GM23248 (cell line): ENCODE measurements at regions not wholly inside any gene's neighbourhood (a gene's known extent, or its start where the extent isn't known, plus 50 kb on each side); places are given as distances from the start of the nearest gene placed in this dataset.

Source experiments
- DNase-seq: peaks from one replicate; pipeline ENCODE4 v3.0.0-alpha.2; 2015
- H2AFZ ChIP-seq: fragments of 200-600 bp; sonication (generic); 2 replicates; pipeline ENCODE4 v1.6.1; 2016; ENCODE audit warnings: antibody characterized with exemption
- H3F3A ChIP-seq: fragments of 200-600 bp; sonication (generic); 2 replicates; pipeline ENCODE4 v1.6.1; 2016; ENCODE audit warnings: mild to moderate bottlenecking, antibody characterized with exemption, mixed run types; ENCODE audit not compliant: insufficient read depth
- H3K27ac ChIP-seq: fragments of 200-600 bp; sonication (generic); 2 replicates; pipeline ENCODE4 v1.5.1; 2016; ENCODE audit warnings: mild to moderate bottlenecking
- H3K27me3 ChIP-seq: fragments of 200-600 bp; sonication (generic); replicated peaks from 2 replicates; pipeline ENCODE4 v1.6.1; 2016; ENCODE audit warnings: mild to moderate bottlenecking; ENCODE audit not compliant: insufficient read depth
- H3K36me3 ChIP-seq: fragments of 200-600 bp; sonication (generic); 2 replicates; pipeline ENCODE4 v1.6.1; 2016; ENCODE audit warnings: low read depth, mild to moderate bottlenecking
- H3K4me1 ChIP-seq: fragments of 200-600 bp; sonication (generic); 2 replicates; pipeline ENCODE4 v1.6.1; 2016; ENCODE audit warnings: mild to moderate bottlenecking; ENCODE audit not compliant: insufficient read depth
- H3K4me2 ChIP-seq: fragments of 200-600 bp; sonication (generic); one replicate; pipeline ENCODE4 v1.6.1; 2016; ENCODE audit warnings: mild to moderate bottlenecking; ENCODE audit not compliant: unreplicated experiment
- H3K4me3 ChIP-seq: fragments of 200-600 bp; sonication (generic); 2 replicates; pipeline ENCODE4 v1.5.1; 2016; ENCODE audit warnings: mild to moderate bottlenecking
- H3K79me2 ChIP-seq: fragments of 200-600 bp; sonication (generic); 2 replicates; pipeline ENCODE4 v1.6.1; 2016; ENCODE audit warnings: mild to moderate bottlenecking; ENCODE audit not compliant: insufficient read depth
- H3K9ac ChIP-seq: fragments of 200-600 bp; sonication (generic); 2 replicates; pipeline ENCODE4 v1.6.1; 2016; ENCODE audit warnings: mild to moderate bottlenecking
- H3K9me2 ChIP-seq: fragments of 200-600 bp; sonication (generic); 2 replicates; pipeline ENCODE4 v1.6.1; 2016; ENCODE audit warnings: mixed run types, mild to moderate bottlenecking, moderate library complexity; ENCODE audit not compliant: insufficient read depth
- H3K9me3 ChIP-seq: fragments of 200-600 bp; sonication (generic); one replicate; pipeline ENCODE4 v1.6.1; 2017; ENCODE audit warnings: low read depth
- H4K20me1 ChIP-seq: fragments of 200-600 bp; sonication (generic); 2 replicates; pipeline ENCODE4 v1.6.0; 2016; ENCODE audit not compliant: insufficient read depth
- EZH2 ChIP-seq: fragments of 200-600 bp; sonication (generic); IDR thresholded peaks from 2 replicates; pipeline ENCODE4 v1.6.1; 2018; ENCODE audit warnings: antibody characterized with exemption, mild to moderate bottlenecking; ENCODE audit not compliant: insufficient read depth, poor library complexity, severe bottlenecking
- EZH2phosphoT487 ChIP-seq: fragments of 200-600 bp; sonication (generic); IDR thresholded peaks from 2 replicates; pipeline ENCODE4 v1.6.1; 2018; ENCODE audit warnings: antibody characterized with exemption, moderate library complexity, mild to moderate bottlenecking, low read depth; ENCODE audit not compliant: insufficient read depth
- WGBS, 2 experiments: methylation state at CpG; one replicate each; pipeline ENCODE4 v1.1.6; 2015 to 2017; ENCODE audit warnings: low lambda C conversion rate in 2 of 2, low coverage in 1 of 2; ENCODE audit errors: missing lambda C conversion rate in 2 of 2; 5-methylcytosine and 5-hydroxymethylcytosine counted together
- in situ Hi-C: fragments of 300-500 bp; cut with MboI; formaldehyde crosslinking; loops from 2 replicates; pipeline ENCODE4 v1.15.0; 2020

DNA sequence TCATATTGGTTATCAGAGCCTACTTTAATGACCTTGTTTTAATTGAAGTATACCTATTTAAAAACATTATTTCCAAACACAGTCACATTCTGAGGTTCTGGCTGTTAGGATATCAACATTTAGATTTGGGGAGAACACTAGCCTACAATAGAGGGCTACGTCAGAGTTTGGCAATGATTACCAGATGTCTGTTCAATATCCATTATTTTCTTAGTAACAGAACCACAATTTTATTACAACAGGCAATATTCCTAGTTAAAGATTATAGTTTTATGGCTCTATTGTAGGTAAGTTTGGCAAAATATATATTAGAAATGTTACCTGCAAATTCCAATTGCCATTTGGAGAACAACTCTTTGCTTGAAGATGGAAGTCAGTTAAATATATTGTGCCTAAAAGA lies 1163.1 kb upstream of the MIR17HG start:
- Histone ChIP-seq H3K79me2 (no peaks in the 10 kb centered on the region), H3F3A (no peaks in the 10 kb centered on the region), H3K4me2 (no peak overlapping the region), H3K27ac (no peak overlapping the region), H2AFZ (no peak overlapping the region), H3K9me2 (no peaks in the 10 kb centered on the region), H3K36me3 (no peaks in the 10 kb centered on the region), H3K4me3 (no peak overlapping the region), H3K27me3 (no peaks in the 10 kb centered on the region), H3K9ac (no peak overlapping the region), H3K4me1 (no peaks in the 10 kb centered on the region), H3K9me3 (no peaks in the 10 kb centered on the region), H4K20me1 (no peaks in the 10 kb centered on the region)
- TF ChIP-seq EZH2phosphoT487 (no peak), EZH2 (no peak)
- no peak for DNase-seq
- WGBS, 2 experiments, result 51 to 57% methylated on average over 1 of the region's 1 CpG
- in situ Hi-C loops, result no loop called here

DNA sequence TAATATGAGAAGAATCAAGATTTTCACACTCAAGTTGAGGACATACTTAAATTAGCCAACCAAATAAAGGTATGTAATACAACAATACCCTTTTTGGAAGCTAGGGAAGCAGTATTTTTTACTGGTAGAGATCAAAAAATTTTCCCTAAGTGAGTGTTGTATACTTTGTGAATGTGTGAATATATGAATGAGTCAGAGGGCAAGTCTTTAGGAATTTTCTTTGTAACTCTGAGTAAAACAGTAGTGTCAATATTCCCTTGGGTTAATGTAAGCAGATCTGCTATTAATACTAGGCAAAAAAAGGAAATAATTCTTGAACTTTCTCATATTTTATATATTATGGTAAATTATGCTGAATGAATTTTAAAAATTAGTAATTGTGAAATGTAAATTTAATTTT lies 1161.8 kb upstream of the MIR17HG start:
- Histone ChIP-seq H3K4me2 (no peak overlapping the region), H3K4me3 (no peak overlapping the region), H4K20me1 (no peaks in the 10 kb centered on the region), H2AFZ (no peak overlapping the region), H3K9ac (no peak overlapping the region), H3K4me1 (no peaks in the 10 kb centered on the region), H3K27ac (no peak overlapping the region), H3K9me3 (no peaks in the 10 kb centered on the region), H3F3A (no peaks in the 10 kb centered on the region), H3K27me3 (no peaks in the 10 kb centered on the region), H3K79me2 (no peaks in the 10 kb centered on the region), H3K36me3 (no peaks in the 10 kb centered on the region), H3K9me2 (no peaks in the 10 kb centered on the region)
- in situ Hi-C loops, result no loop called here
- peak; percentile 28 for DNase-seq
- TF ChIP-seq EZH2, result no peak
- no peak for TF ChIP-seq EZH2phosphoT487

DNA sequence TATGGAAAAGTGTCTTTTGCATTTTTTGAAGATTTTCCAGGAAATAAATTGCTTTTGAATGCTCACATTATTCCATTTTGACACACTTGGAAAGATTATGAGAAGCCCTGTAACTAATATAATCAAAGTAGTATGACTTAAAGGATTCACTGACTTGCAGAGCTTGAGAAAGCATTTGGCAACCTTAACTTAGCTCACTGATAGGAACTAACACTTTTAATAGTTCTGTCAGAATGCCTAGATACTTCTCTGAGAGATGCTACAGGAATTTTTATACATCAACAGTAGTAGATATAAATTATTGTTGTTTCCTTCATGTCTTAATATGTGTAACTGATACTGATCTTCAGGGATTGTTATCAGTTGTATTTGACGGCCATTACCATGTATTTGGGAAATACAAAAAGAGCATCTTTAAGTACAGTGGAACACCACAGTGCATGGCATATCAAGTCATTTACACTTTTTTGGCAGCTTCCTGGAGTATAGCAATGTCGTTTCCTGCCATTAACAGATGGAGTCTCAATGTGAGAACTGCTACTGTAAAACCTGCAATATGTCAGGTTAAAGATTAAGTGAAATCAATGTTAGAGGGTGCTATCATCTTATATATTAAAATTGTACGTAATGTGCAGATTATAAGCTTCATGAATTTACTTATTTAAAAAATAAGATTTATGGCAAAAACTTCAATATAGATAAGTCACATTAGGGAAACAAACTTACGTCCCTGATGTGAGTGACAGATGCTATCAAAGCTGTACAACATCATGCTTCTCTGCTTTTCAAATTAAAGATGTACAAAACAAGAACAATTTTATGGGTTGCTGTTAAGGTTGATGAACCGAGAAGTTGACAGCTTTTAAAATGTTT lies 1159.8 kb upstream of the MIR17HG start:
- no peaks in the 10 kb centered on the region for H3F3A ChIP-seq
- H3K36me3 ChIP-seq, result no peaks in the 10 kb centered on the region
- WGBS, 2 experiments, result 70 to 74% methylated on average over 5 of the region's 5 CpGs
- no peak overlapping the region for H3K9ac ChIP-seq
- peak; percentile 16 for DNase-seq
- H3K79me2 ChIP-seq, result no peaks in the 10 kb centered on the region
- no peak overlapping the region for H3K4me3 ChIP-seq
- TF ChIP-seq EZH2, result no peak
- TF ChIP-seq EZH2phosphoT487, result no peak
- H3K27me3 ChIP-seq, result no peaks in the 10 kb centered on the region
- no peak overlapping the region for H3K27ac ChIP-seq
- H2AFZ ChIP-seq, result no peak overlapping the region
- no peaks in the 10 kb centered on the region for H3K9me2 ChIP-seq
- no peaks in the 10 kb centered on the region for H4K20me1 ChIP-seq
- in situ Hi-C loops, result no loop called here
- no peak overlapping the region for H3K4me2 ChIP-seq
- H3K9me3 ChIP-seq, result no peaks in the 10 kb centered on the region
- H3K4me1 ChIP-seq, result no peaks in the 10 kb centered on the region

DNA sequence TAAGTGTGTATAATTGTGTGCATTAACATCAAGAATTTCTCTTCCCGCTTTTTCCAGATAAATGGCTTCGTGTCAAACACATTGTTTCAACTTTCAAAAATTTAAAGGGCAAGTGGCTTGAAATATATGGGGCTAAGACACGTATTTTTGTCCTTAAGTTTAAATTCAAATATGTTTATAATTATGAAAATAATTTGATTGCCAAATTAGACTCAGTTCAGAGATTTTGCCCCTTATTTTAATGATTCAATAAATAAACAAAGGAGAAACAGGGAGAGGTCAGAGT lies 1159.2 kb upstream of the MIR17HG start:
- Histone ChIP-seq H3K27ac (no peak overlapping the region), H3K4me3 (no peak overlapping the region), H3K9me3 (no peaks in the 10 kb centered on the region), H3K4me2 (no peak overlapping the region), H3F3A (no peaks in the 10 kb centered on the region), H3K4me1 (no peaks in the 10 kb centered on the region), H3K79me2 (no peaks in the 10 kb centered on the region), H3K9ac (no peak overlapping the region), H2AFZ (no peak overlapping the region), H3K36me3 (no peaks in the 10 kb centered on the region), H3K27me3 (no peaks in the 10 kb centered on the region), H4K20me1 (no peaks in the 10 kb centered on the region), H3K9me2 (no peaks in the 10 kb centered on the region)
- DNase-seq, result no peak
- WGBS, 2 experiments, result 33 to 35% methylated on average over 3 of the region's 3 CpGs
- in situ Hi-C loops, result no loop called here
- TF ChIP-seq EZH2phosphoT487 (no peak), EZH2 (no peak)

DNA sequence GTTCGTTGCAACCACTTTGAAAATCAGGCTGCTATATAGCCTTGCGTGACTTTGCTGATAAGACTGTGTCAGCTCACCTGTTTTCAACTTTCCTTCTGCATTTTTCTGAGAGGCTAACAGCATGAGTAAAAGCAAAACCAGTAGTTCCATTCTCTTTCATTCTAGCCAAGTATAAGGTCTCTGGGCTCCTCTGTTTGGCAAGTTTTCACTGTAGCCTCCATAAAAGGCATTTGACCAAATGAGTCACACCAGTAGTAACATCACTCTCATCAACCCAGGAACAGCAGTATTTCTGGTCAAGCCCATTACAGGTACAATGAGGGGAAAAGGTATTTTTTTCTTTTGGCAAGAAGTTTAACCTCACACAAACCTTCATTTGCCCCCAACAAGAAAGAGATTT lies 1149.8 kb upstream of the MIR17HG start:
- no peak overlapping the region for H3K4me3 ChIP-seq
- H4K20me1 ChIP-seq, result no peaks in the 10 kb centered on the region
- DNase-seq, result peak; percentile 55
- no peaks in the 10 kb centered on the region for H3K9me3 ChIP-seq
- no peaks in the 10 kb centered on the region for H3K79me2 ChIP-seq
- no peak overlapping the region for H3K4me2 ChIP-seq
- peaks cover 10% of the 10 kb centered on the region for H3F3A ChIP-seq
- H3K36me3 ChIP-seq, result no peaks in the 10 kb centered on the region
- no peaks in the 10 kb centered on the region for H3K27me3 ChIP-seq
- no peak for TF ChIP-seq EZH2phosphoT487
- no peak for TF ChIP-seq EZH2
- no peak overlapping the region for H3K27ac ChIP-seq
- no peak overlapping the region for H3K9ac ChIP-seq
- H3K4me1 ChIP-seq, result peaks cover 21% of the 10 kb centered on the region
- WGBS, 2 experiments, result 83 to 95% methylated on average over 2 of the region's 2 CpGs
- H3K9me2 ChIP-seq, result no peaks in the 10 kb centered on the region
- H2AFZ ChIP-seq, result no peak overlapping the region
- in situ Hi-C loops, result no loop called here
